Kidney (tissue), 13 donors: ENCODE measurements at regions not wholly inside any gene's neighbourhood (a gene's known extent, or its start where the extent isn't known, plus 50 kb on each side); places are given as distances from the start of the nearest gene placed in this dataset.

ENCODE experiments used
- DNase-seq, 5 donors: peaks; one replicate each; pipeline ENCODE4 v3.0.0-alpha.2; 2013 to 2020
- FAIRE-seq: peaks from 2 replicates; lab custom pipeline; 2012; peaks lifted over from hg19 to GRCh38; lab: Jason Lieb, UNC
- H3K27ac ChIP-seq, 2 donors: one replicate each; pipeline ENCODE4 v1.7.0; 2013; ENCODE audit warnings: low read depth in 2 of 2, low read length in 2 of 2, inconsistent platforms in 1 of 2
- H3K27me3 ChIP-seq: one replicate; pipeline ENCODE4 v1.7.1; 2013; ENCODE audit warnings: low read length, inconsistent platforms; ENCODE audit not compliant: control insufficient read depth, insufficient read depth
- H3K36me3 ChIP-seq, 3 donors: one replicate each; pipeline versions ENCODE4 v1.7.0 to v1.7.1; 2013; ENCODE audit warnings: low read length in 3 of 3, control low read depth in 1 of 3, inconsistent platforms in 1 of 3; ENCODE audit not compliant: insufficient read depth in 3 of 3, control insufficient read depth in 2 of 3
- H3K4me1 ChIP-seq, 3 donors: one replicate each; pipeline versions ENCODE4 v1.7.0 to v1.7.1; 2013; ENCODE audit warnings: low read length in 3 of 3, inconsistent platforms in 1 of 3, low read depth in 1 of 3; ENCODE audit not compliant: control insufficient read depth in 2 of 3, insufficient read depth in 2 of 3
- H3K4me3 ChIP-seq, 3 donors: one replicate each; pipeline versions ENCODE4 v1.7.0 to v1.8.1; 2013; ENCODE audit warnings: low read length in 3 of 3, control low read depth in 1 of 3, inconsistent platforms in 1 of 3
- H3K9ac ChIP-seq, 3 donors: one replicate each; pipeline versions ENCODE4 v1.7.0 to v1.7.1; 2013; ENCODE audit warnings: low read length in 3 of 3, control low read depth in 1 of 3, inconsistent platforms in 1 of 3
- H3K9me3 ChIP-seq, 3 donors: one replicate each; pipeline versions ENCODE4 v1.7.0 to v1.7.1; 2013; ENCODE audit warnings: low read length in 3 of 3, control low read depth in 1 of 3, inconsistent platforms in 1 of 3; ENCODE audit not compliant: control insufficient read depth in 2 of 3, insufficient read depth in 1 of 3
- CTCF ChIP-seq: IDR thresholded peaks from 3 replicates; pipeline ENCODE4 v1.5.1; 2012; ENCODE audit warnings: mild to moderate bottlenecking, moderate library complexity, borderline replicate concordance; ENCODE audit not compliant: insufficient read depth; ENCODE audit errors: extremely low read depth
- intact Hi-C: fragments of 100-400 bp; cut with DNase I; formaldehyde crosslinking; loops from one replicate; pipeline ENCODE4 v1.11.1; 2022
- donor health status: control.
- donor health status: control.
- donor health status: control.
- donor health status: control.
- donor health status: control.
- donor health status: DM: yes; HTN: yes; CAD: no.
- donor health status: Normal renal cell carcinoma (clear cell type).

GRCh38 chr3:54062546-54062945 lies 59.8 kb upstream of the CACNA2D3 start:
- peaks cover 4 to 33% (median 18%) of the 10 kb centered on the region in 3 donors for H3K4me1 ChIP-seq

DNA sequence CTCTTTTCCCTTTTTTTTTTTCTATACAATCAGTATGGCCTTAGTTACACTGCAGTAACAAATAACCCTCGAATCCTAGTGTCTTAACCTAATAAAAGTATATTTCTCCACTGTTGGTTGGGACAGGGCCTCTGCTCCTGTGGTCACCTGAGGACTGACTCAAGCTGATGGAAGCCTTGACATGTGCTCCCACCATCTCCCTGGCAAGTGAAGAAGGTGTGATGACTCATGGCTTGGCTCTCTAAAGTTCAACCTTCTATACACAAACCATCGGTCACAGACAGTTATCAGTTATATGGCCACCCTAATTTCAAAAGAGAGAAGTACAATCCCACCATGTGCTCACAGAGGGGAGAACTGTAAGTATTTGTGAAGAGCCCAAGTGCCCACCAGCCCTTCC lies 65.8 kb upstream of the CACNA2D3 start:
- H3K36me3 ChIP-seq, result no peaks in the 10 kb centered on the region
- no peaks in the 10 kb centered on the region for H3K9me3 ChIP-seq
- intact Hi-C loops, result no loop called here
- H3K4me1 ChIP-seq, result peaks cover 0 to 2% (median 0%) of the 10 kb centered on the region in 3 donors
- no peaks in the 10 kb centered on the region for H3K27me3 ChIP-seq
- H3K27ac ChIP-seq, result no peak overlapping the region
- no peak overlapping the region for H3K4me3 ChIP-seq
- DNase-seq, result no peak
- no peak for TF ChIP-seq CTCF
- H3K9ac ChIP-seq, result no peak overlapping the region
- no peak for FAIRE-seq

More at GRCh38 chr3:54062546-54062945, 59.8 kb upstream of the CACNA2D3 start:
- no peak overlapping the region for H3K27ac ChIP-seq
- no peak for FAIRE-seq
- DNase-seq, result no peak
- H3K9ac ChIP-seq, result no peak overlapping the region
- no peaks in the 10 kb centered on the region for H3K36me3 ChIP-seq
- no peak for TF ChIP-seq CTCF
- no peaks in the 10 kb centered on the region for H3K27me3 ChIP-seq
- intact Hi-C loops, result no loop called here
- H3K4me3 ChIP-seq, result no peak overlapping the region
- H3K9me3 ChIP-seq, result no peaks in the 10 kb centered on the region

DNA sequence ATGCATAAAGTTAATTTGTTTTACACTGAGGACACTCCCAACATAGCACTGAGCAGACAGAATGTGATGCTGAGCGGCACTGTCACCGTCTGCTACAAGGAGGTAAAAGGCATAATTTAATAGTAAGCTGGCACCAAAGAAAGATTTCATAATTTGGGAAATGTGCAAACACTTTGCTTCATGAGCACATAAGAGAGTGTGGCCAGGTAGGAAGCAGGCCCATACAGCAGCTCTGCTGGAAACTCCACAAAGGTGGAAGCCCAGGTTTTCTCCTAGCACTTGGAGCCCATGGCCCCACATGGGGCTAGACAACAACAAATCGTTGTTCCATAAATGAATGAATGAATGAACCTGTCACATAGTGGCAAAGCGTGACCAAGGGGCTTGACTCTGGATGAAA lies 68.5 kb upstream of the CACNA2D3 start:
- TF ChIP-seq CTCF, result no peak
- no peak for FAIRE-seq
- H3K27me3 ChIP-seq, result no peaks in the 10 kb centered on the region
- DNase-seq, result no peak
- H3K4me1 ChIP-seq, result no peaks in the 10 kb centered on the region
- no peaks in the 10 kb centered on the region for H3K9me3 ChIP-seq
- no peak overlapping the region for H3K27ac ChIP-seq
- intact Hi-C loops, result no loop called here
- no peaks in the 10 kb centered on the region for H3K36me3 ChIP-seq
- H3K4me3 ChIP-seq, result no peak overlapping the region
- H3K9ac ChIP-seq, result no peak overlapping the region

GRCh38 chr3:54053211-54053610 lies 69.1 kb upstream of the CACNA2D3 start:
- H3K4me1 ChIP-seq, result no peaks in the 10 kb centered on the region
- FAIRE-seq (no peak), DNase-seq (no peak)
- H3K27me3 ChIP-seq, result no peaks in the 10 kb centered on the region
- no peak for TF ChIP-seq CTCF
- no peaks in the 10 kb centered on the region for H3K9me3 ChIP-seq
- H3K9ac ChIP-seq, result no peak overlapping the region
- H3K27ac ChIP-seq, result no peak overlapping the region
- H3K36me3 ChIP-seq, result no peaks in the 10 kb centered on the region
- intact Hi-C loops, result no loop called here
- no peak overlapping the region for H3K4me3 ChIP-seq
